ENCODE measurements at regions not wholly inside any gene's neighbourhood (a gene's known extent, or its start where the extent isn't known, plus 50 kb on each side); places are given as distances from the start of the nearest gene placed in this dataset.

DNA sequence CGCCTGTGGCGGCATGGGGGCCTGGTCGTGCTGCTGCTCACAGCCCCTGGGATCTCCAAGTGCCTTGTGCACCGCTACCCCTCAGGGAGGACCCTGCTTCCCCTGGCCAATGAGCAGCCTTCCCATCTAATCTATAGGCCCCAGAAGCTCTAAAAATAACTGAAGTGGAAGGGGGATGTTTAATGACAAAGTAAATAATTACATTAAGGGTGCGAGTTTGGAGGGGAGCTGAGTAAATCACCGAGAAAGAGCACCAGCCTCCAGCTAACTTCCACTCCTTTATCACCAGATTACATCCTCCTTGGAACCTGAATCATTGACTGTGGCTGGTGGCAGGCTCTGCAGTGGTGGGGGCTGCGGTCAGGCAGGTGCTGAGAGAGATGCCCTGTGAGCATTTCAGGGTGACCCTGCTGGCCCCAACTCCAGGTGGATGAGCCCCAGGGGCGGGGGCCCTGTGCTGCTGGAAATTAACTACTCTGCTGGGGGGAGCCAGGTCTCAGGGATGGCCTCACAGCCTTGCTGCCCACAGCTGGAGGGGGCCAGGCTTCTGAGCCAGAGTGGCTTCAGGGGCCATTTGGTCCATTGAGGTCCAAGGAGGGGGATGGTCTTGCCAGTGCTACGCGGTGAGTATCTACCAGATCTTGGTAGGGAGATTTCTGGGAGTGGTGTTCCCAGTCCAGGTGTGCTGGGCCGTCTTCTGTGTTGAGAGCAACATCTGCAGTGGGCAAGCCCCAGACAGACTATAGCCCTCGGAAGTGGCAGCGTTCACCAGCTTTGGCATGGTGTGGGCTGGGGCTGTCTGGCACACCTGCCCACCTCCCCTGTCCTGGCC, 74.2 kb downstream of the GLI2 start:
- no peak for DNase-seq

DNA sequence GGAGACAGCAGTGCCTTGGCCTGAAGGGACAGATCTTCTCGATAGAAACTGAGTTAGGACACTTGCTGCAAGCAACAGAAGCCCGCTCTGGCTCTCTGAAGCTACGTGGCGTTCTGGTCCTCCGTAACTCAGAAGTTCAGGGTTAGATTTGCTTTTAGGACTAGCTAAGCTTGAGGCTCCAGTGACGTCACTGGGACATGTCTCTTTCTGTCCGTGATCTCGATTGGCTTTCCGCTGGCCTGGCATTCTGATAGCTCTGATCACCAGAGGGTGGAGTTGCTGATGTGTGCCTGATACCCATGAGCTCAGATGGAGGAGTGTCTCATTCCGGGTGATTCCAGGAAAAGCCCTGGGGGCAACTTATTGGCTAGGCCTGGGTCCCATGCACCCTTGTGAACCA, 75.0 kb downstream of the GLI2 start:
- no peak for DNase-seq

GRCh38 chr2:120812866-120813265, 77.2 kb downstream of the GLI2 start:
- no peak for DNase-seq

DNA sequence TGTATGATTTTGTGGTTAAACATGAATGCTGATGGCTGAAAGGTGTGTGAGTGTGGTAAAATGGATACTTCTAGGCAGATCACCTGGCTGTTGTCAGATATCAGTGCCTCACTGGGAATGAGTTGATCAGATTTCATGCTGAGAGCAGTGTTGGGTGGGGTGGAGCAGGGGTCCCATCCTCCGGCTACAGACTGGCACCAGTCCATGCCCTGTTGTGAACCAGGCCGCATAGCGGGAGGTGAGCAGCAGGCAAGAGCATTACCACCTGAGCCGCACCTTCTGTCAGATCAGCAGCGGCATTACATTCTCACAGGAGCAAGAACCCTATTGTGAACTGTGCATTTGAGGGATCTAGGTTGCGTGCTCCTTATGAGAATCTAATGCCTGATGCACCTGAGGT, 78.7 kb downstream of the GLI2 start:
- DNase-seq = no peak

DNA sequence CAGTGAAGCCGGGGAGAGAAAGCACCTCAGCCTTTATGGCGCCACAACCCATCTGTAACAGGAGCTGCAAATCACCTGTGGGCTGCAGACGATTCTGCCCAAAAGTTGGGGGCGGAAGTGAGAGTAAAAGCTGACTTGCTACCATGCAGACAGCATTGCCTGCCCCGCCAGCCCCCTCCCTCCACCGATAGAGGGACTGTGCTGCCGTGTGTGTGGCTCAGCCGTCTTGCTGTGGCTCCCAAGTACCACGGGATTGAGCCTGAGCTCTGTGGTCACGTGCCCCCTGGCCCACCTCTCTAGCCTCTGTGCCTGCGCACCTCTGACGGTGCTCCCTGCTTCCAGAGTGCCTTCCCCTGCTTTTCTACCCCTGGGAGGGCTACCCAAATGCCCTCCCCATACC, 79.6 kb downstream of the GLI2 start:
- no peak for DNase-seq

GRCh38 chr2:120817136-120817955, 81.7 kb downstream of the GLI2 start:
- DNase-seq = no peak

DNA sequence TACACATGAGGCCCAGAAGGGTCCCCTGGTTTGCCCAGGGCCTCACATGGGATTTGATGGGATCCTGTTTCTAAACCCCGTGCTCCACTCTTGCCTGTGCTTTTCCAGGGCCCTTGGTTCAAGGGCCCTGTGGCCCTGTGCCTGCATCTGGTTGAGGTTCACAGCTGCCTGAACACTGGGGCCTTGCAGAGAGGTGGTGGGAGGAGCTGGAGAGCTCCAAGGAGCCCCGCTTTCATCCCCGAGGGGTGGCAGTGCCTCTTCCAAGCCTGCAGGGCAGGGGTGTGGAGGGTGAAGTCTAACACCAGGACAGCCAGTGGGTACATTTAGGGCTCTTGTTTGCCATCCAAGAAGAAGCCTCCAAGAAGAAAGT, 82.3 kb downstream of the GLI2 start:
- DNase-seq = no peak

DNA sequence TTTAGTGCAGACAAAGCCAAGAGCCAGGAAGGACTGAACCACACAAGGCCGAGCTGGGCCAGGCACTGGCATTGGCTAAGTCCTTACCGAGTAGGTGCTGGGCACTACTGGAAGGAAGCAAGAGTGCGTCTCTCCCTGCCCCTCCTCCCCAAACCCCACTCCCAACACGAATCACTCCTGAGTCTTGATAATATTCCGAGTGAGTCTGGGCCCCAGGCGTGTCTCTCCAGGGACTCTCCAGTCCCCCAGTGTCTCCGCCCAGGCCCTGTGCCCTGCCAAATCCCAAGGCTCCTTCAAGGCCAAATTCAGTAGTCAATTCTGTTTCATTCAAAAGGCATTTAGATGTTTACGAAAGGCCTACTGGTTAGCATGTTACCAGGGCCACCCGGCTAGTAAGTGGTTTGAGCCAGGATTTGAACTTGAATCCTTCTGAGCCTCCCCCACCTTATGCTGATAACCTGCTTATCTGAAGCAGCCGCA, 82.8 kb downstream of the GLI2 start:
- no peak for DNase-seq

DNA sequence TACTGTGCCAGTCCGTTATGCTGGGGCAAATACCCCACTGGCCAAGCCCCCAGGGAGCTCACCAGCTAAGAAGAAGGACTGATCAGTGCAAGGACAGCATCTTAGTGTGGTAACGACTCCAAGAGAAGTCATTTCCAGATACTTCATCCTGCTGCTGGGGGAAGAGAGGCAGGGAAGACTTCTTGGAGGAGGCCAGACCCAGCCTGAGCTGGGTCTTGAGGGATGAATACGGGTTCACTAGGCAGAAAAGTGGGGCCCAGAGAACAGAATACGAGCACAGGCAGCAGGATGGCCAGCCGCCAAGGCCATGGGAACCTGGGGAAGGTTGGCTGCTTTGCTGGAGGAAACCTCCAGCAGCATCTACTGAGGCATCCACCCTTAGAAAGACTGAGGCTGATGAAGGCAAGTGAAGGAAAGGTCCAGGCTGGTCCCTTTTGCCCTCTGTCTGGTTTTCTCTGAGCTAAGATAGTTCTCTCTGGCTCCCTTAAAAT, 84.1 kb downstream of the GLI2 start:
- no peak for DNase-seq

DNA sequence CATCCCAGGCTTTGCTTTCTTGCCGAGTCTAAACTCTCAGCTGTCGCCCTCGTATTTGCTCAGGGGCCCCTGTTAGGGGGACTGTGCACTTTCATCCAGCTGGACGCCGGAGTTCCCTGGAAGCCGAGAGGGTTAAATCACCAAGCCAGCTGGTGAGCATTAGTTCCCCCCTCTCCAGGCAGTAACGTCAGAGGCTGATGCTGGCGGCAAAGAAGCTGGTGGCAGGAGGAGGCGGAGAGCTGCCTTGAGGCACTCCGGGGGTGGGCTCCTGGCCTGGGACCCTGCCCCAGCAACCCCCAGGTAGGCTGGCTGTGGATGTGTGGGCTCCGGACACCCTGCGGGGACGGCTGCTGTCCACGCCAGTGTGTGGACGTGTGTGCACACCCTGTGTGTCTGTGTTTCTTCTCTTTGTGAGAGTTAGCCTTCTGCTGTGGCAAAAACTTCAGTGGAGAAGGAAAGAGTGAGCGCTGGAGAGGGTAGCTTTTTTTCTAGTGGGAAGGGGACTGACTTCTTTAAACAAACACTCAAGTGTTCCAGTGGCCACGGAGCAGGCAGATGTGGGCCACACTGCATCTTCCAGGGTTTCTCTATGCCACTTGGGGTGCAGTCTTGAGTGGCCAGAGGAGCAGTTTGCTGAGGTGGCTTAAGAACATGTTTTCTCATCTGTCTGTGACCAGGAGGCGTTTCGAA, 84.7 kb downstream of the GLI2 start:
- DNase-seq = peak; percentile 90

DNA sequence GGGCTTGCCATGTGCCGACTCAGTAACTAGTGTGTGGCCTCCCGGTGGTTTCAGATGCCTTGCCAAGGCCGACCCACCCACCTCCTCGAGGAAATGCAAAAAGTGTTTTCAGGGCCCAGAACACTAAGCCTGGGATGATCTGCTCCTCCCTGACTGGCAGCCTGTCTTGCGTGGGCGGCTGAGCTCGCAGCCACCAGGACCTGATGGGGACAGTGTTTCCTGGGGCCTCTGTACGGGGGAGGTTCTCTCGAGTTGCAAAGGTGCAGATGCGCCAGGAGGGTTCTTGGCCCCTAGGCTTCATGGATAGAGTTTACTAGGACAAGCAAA, 85.2 kb downstream of the GLI2 start:
- peak; percentile 86 for DNase-seq

DNA sequence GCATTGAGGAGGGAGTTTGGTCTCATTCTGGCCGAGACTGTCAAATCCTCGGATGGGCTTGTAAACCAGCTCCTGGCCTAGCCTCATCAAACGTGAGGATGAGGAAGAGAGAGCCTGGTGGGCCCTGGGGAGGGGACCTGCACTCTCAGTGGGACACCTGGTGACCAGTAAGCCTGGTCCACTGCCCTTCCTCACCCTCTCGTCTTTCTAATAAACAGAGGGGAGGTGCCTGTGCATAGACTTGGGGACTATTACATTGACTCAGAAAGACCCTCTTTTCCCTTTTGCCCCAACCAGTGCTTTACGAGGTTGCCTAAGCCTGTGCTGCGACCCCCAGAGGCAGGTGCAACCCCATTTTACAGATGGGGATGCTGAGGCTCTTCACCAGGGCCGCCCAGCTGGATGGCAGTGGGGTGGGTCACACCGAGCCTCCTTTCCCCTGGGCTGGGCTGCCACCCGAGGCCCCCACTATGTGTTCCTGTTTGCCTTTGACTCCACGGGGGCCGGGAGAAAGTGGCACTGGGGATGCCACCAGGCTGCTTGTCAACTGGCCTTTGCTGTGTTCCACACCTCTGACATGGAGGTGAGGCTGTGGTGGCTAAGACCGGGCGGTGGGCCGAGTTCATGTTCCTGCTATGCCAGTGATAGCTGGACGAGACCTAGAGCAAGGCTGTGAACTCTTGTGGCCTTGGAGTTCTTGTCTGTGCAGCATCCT, 85.9 kb downstream of the GLI2 start:
- DNase-seq = no peak

DNA sequence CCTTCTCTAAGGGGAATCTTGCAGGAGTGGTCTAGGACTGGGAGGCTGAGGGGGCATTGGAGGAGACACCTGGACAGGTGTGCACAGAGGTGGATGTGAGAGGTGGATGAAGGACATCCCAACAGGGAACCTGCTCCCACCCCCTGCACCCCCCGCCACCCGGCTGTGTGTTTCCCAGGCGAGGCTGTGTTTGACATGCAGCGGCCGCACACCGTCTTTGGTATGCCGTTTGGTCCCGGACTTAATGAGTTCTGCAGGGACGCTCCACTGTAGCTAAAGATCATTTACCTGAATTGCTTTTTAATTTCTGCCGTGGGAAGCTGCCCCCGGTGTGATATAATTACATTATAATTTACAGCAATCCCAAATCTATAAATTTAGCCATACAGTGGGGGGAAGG, 87.3 kb downstream of the GLI2 start:
- no peak for DNase-seq

DNA sequence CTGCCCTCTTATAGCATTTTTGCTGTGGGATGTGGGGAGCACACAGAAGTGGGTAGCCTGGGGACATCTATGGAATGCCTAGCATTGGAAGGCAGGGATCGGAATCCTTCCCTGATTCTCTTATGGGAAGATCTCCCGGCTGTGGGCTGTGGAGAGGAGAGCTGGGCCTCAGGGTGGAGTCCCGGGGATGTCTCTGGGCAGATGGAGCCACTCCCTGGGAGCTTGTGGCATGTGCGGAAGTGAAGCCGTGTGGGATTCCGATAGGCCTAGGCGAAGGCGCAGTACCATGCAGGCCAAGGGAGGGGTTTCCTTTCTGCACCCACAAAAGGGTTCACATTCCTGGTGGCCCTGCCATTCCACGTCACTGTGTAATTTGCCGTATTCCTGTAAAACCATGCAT, 87.9 kb downstream of the GLI2 start:
- DNase-seq = no peak

DNA sequence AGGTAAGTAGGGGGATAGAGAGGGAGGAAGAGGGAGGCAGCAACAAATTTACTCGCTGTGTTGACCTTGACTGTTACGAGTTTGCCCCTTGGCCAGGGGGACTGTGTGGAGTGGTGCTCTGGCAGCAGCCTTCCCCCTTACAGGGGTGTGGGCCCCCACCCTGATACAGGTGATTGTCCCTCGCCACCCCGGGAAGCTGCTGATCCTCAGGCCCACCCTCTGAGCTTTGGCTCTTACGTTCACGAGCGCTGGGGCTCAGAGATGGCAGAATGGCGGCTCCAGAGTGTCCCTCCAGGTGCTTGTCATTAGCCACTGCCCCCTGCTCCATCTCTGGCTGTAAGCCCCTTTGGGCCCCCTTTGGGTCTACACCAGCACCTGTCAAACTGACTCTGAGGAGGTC, 88.6 kb downstream of the GLI2 start:
- DNase-seq = no peak

- DNase-seq = peak; percentile 82
Measured at GRCh38 chr2:120825370-120826259, 89.9 kb downstream of the GLI2 start.

- DNase-seq = no peak
Measured at GRCh38 chr2:120826260-120826648, 90.6 kb downstream of the GLI2 start.

GRCh38 chr2:120826716-120827410, 91.2 kb downstream of the GLI2 start:
- no peak for DNase-seq

DNA sequence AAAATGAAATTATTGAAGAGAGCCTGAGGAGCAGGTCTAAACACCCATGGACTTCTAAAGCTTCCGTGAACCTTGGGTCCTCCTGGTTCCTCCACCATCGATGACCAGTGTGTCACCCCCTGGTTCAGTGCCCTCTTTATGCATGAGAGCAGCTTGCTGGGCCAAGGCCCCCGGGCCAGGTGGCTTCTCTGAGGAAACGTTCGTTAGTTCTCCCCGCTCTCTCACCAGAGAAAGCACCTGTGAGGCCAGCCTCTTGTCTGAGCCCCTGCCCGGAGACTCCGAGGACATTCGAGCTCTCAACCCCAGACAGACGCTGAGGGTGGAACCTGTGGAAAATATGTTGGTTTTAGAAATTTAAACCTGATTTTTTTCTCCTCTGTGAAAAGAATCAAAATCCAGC, 92.4 kb downstream of the GLI2 start:
- DNase-seq = no peak

DNA sequence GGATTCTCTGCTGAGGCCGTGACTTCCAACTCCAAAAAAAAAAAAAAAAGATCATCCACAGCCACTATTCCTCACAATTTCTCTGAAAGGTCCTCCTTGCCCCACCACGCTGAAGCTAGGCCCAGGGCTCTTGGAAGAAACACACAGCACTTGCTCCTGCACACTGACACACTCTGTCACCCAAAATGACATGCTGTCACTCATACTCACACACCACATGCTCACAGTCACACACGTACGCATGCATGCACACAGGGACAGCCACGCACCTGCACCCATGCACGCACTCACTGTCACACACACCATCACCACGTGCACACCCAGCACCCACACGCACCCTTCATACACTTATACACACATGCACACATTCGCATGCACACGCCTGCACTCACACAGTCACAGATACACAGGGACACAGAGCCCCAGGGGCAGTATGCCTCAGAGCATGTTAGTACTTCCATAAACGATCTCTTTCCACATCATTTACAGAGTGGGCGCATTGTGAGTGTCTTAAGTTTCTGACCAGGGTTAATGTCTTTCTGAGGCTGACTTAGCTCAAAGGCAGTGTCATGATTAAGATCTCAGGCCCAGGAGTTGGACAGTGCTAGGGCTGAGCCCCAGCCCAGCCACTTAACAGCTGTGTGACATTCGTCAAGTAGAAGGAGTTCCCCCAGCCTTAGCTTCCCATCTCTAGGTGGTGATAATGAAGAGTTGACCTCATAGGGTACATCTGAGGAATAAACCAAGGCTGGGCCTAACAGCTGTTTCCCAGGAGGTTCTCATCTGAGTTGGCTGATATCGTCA, 93.4 kb downstream of the GLI2 start:
- DNase-seq = no peak

Measured in right forelimb (tissue), 1 donor.